Ramos (cell line): ENCODE measurements at regions not wholly inside any gene's neighbourhood (a gene's known extent, or its start where the extent isn't known, plus 50 kb on each side); places are given as distances from the start of the nearest gene placed in this dataset.

Source experiments
- in situ Hi-C: fragments of 300-500 bp; cut with MboI; formaldehyde crosslinking; loops from one replicate; pipeline ENCODE4 v1.14.3; 2022; ENCODE audit warnings: low sequenced_read_pairs; ENCODE audit not compliant: unreplicated experiment

DNA sequence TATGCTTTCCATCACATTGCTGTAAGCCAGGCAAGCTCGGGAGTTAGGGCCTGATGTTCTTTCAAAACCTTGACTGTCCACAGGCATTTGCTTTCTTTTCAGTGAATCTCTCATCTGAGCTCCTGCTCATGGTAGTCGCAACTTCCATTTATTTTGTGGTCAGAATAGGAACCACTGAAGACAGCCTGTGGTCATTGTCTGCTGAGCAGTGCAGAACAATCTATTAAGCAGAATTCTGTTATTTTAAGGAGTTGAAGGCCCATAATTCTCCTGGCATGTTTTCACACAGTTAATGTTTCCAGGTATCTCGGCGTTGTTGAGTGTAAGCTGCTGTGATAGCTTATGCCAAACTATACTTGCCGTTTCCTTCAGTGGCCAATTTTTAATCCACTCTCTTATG, 491.1 kb upstream of the AKR1E2 start:
- in situ Hi-C loops = no loop called here

DNA sequence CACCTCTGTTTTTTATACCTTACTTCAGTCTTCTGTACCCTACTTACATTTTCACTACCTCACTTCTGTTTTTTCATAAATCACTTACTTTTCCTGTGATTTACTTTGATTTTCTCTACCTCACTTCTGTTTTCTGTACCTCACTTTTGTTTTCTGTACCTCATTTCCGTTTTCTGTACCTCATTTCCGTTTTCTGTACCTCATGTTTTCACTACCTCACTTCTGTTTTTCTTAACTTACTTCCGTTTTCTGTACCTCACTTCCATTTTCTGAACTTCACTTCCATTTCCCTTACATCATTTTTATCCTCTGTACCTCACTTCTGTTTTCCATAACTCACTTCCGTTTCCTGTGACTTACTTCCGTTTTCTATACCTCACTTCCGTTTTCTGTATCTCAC, 492.0 kb upstream of the AKR1E2 start:
- in situ Hi-C loops = no loop called here

DNA sequence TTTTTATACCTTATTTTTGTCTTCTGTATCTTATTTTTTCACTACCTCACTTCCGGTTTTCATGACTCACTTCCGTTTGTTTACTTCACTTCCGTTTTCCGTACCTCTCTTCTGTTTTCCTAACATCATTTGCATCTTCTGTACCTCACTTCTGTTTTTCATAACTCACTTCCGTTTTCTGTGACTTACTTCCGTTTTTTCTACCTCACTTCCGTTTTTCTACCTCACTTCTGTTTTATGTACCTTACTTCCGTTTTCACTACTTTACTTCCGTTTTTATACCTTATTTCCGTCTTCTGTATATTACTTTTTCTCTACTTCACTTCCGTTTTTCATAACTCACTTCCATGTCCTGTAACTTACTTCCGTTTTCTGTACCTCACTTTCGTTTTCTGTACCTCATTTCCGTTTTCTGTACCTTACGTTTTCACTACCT, 492.5 kb upstream of the AKR1E2 start:
- in situ Hi-C loops = no loop called here

DNA sequence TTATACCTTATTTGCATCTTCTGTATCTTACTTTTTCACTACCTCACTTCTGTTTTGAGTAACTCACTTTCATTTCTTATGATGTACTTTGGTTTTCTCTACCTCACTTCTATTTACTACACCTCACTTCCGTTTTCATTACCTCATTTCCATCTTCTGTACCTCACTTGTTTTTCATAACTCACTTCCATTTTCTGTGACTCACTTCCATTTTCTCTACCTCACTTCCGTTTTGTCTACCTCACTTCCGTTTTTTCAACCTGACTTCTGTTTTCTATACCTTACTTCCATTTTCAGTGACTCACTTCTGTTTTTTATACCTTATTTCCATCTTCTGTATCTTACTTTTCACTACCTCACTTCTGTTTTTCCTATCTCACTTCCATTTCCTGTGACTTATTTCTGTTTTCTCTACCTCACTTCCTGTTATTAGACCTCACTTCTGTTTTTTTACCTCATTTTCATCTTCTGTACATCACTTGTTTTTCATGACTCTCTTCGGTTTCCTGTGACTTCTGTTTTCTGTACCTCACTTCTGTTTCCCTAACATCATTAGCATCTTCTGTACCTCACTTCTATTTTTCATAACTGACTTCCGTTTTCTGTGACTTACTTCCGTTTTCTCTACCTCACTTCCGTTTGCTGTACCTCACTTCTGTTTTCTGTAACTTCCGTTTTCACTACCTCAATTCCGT, 493.1 kb upstream of the AKR1E2 start:
- in situ Hi-C loops = no loop called here

DNA sequence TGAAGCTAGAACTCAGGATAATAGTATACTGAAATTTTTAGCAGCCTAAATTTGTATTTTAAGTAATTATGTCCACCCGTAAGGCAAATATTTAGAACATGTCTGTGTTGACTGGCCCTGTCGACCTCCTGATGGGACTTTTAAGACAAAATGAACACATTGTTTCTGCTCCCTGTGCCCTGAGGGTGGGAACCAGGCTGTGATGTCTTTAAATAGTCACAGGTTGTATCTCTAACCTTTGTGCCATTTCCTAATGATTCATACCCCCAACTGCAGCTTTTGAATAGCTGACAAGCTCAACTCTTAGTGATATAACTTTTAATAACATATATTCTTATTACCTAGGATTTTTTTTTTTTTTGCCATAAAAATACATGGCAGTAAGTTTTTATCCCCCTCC, 494.9 kb upstream of the AKR1E2 start:
- in situ Hi-C loops = no loop called here

DNA sequence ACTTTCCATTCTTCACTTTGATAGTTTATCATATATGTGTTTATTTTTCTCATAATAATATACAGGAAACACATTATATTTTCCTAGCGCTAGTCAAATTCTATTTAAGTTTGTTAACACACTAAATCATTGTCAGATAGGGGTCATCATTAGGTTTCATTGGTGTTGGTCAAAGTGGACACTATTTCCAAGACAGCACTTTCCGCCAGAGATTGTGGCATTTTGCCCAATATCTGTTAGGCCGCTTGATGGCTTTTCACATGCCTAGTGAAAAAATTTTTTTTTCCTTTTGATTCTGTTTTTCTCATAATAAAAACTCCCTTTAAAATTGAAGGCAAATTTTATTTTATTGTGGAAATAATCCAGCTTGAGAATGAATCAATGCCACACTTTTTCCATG, 495.4 kb upstream of the AKR1E2 start:
- in situ Hi-C loops = no loop called here

DNA sequence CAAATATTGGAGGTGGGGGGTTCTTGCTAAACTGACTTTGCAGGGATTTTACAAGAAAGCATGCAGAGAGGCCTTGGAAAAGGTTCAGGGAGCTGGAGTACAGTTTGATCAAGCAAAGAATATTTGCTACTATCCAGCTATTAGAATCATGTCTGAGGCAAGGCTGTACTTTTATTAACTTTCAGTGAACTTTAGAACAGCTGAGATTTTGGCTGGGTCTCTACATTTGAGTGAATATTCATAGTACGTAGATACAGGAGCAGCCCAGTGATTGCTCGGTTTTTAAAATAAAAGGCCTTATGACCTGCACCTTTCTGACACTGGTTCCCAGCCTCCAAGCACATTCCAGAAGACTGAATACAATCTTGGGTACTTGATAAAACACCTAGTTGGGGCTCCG, 496.8 kb upstream of the AKR1E2 start:
- in situ Hi-C loops = no loop called here

DNA sequence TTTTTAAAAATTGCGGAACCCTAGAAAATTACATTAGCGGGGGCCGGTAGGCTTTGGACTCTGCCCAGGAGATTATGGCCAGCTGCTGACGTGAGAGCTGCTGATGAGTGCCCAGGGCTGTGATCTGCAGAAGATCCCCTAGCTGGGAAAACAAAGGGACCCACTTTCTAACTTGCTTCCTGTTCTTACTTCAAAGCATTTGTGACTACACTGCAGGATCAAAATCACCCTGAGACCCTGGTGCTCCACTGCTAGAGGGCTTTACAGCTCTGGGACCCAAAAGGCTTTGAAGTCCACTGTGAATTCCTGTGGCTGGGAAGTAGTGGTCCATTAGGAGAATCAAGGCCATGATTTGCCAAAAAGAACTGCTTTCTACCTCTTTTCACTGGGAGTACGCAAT, 499.4 kb upstream of the AKR1E2 start:
- in situ Hi-C loops = no loop called here

DNA sequence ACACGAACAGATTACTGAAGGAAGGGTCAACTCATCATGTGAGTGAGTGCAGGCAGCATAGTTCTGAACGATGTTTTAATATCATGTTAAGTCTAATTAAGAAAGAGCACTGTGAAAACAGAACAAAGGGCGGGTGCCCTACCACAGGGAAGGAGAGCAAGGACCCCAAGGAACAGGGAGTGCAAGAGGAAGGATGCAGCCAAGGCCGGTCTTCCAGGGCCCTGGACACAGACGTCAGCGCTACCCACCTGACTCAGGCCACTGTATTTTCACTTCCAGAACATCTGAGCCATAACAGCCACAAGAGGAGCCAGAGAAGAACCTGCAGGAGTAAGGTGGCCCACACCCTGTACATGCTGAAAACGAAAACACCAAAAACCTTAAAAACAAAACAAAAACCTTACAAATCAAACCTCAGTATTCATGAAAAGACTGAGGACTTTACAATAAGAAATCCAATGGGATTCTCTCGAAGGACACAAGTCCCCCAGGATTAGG, 506.1 kb upstream of the AKR1E2 start:
- in situ Hi-C loops = no loop called here

DNA sequence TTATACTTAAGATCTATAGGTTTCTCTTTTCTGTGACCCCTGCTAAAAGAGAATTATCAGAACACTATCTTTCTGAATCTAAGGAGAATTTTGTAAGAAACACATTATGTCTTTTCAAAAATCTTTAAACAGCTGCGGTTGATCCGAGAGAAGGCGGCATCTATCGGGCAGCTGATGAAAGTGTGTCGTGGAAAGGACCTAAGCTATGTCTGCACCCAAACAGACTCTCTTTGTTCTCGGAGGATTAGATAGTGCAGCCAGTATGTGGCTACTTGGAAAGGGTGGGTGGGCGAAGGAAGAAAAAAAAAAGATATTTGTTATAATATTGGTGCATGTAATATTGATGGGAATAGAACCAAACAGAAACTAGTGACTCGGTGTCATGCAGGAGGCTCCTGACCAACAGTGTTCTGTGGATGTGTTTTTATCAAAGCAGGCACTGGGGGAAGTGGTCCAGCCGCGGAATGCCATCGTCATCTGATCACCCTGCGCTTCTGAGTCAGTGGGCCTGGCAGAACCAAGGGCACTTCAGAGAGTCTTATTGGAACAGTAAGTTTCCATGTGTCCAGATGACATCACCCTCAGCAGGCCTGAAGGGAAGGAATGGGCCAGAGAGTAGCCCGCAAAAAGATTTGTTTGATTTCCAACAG, 509.7 kb upstream of the AKR1E2 start:
- in situ Hi-C loops = no loop called here

DNA sequence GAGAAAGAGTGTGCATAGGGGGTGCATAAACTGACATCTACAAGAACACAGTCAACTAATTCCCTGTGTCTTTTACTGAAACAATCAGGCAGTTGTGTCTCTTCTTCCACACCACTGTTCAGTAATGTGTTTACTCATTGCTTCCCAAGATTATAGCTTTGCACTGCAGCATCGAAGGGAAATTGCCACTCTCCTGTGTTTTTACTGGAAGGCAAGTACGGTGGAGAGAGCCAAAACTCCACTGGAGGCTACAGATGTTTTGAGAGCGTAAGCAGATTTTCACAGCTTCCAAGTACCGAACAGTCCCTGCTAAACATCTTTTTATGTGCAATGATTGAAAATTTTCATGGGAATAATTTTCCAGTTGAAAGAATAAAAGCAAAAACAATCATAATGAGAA, 510.5 kb upstream of the AKR1E2 start:
- in situ Hi-C loops = no loop called here

DNA sequence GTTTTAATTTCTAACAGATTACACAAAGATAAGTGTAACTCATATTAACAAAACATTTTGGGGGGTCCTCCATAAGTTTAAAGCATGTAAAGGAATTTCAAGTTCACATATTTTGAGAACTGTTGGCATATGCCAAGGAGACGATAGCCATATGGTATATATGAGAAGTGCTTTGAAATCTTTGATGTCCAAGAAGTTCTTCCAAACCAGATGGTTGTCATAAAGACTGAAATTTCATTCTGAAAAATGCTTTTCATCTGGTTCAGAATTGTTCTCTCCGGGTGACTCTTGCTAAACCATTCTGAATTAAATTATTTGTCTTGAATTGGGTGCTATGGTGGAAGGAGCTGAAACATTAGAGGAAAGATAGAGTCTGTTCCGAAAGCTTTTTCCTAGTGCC, 513.0 kb upstream of the AKR1E2 start:
- in situ Hi-C loops = no loop called here

DNA sequence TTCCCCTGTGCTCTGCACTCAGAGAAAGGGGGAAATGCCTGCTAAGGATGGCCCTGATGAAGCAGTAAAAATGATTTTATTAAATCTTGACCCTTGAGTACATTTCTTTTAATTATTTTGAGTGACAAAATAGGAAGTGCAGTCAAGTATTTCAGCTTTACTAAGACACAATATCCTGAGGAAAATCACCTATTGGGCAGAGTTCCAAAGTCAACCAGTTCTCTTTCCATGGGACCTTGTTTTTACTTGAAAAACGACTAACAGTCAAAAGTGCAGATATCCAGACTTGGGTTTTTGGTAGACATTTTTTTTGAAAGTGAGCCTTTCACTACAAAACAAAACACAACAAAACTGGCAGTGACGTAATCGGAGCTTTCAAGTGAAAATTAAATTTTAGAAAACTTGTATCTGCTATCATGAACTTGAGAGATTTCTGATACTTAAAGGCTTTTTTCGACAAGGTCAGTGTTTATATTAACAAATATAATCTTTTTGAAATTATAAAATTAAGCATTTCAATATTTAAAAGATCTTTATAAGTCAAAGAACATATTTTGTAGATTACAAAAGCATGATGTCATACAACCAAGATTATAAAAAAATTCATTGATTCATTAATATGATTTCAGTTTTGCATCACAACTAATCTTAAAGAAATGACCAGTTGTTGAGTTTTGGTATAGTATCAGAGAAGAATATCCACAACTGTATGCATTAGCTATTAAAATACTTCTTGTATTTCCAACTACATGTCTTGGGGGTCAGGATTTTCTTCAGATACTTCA, 513.8 kb upstream of the AKR1E2 start:
- in situ Hi-C loops = no loop called here

DNA sequence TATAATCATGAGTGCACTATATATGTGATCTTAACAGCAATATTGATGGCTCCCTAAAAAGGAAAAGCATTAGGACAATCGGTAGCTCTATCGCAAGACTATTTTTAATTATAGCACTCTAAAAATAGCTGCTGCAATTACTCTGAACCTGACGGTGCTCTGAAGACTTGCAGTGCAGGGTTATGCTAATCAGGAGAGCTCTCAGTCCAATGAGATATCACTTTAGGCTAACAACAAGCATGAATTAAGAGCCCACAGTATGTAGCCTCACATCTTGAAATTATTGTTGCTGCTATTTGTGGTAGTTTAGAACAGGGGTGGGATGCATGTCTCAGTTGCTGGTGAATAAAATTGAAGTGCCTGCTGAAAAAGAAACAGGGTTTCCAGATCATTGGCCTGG, 515.8 kb upstream of the AKR1E2 start:
- in situ Hi-C loops = no loop called here

DNA sequence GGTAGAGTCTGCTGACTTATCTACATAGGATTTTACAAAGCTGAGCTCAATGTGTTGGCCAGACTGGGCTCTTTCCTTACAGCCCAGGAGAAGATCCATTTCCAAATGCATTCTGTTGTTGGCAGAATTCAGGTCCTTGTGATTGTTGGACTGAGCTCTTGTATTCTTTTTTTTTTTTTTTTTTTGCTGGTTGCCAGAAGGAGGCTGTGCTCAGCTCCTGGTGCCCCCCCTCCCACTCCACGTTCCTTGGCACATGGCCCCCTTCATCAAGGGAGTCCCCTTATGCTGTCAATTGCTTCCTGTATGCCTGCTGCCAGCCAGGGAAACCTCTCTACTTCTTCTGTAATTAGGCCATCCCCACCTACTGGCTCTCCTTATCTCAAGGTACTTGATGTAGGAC, 518.1 kb upstream of the AKR1E2 start:
- in situ Hi-C loops = no loop called here

DNA sequence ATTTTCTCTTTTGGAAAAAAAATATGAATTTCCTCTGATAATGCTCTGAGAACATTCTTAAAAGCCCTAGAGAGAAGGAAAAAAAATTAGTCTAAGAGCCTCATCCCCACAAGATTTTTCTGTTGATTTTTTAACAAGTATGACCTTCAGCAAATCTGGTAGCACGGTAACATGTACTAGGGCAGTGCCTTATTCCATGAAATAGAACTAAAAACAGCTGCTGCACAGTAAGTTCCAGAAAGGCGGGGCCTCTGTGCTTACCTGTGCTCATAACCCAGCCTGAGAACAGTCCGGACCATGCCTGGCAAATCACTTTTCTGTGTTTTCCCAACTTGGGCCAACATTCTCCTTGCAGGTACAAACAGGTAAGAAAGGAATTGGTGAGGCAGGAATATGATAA, 519.1 kb upstream of the AKR1E2 start:
- in situ Hi-C loops = no loop called here

DNA sequence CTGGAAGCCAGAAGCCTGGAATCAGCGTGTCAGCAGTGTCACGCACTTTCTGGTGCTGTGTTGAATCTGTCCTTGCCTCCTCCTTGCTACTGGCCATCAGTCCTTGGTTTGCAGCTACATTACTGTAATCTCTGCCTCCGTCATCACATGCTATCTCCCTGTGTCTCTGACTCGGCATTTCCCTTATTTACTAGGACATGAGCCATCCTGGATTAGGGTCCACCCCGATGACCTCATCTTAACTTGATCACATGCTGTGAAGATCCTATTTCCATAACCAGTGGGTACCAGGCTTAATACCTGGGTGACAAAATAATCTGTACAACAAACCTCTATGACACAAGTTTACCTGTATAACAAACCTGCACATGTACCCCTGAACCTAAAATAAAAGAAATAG, 518.0 kb upstream of the KLF6 start:
- in situ Hi-C loops = no loop called here

DNA sequence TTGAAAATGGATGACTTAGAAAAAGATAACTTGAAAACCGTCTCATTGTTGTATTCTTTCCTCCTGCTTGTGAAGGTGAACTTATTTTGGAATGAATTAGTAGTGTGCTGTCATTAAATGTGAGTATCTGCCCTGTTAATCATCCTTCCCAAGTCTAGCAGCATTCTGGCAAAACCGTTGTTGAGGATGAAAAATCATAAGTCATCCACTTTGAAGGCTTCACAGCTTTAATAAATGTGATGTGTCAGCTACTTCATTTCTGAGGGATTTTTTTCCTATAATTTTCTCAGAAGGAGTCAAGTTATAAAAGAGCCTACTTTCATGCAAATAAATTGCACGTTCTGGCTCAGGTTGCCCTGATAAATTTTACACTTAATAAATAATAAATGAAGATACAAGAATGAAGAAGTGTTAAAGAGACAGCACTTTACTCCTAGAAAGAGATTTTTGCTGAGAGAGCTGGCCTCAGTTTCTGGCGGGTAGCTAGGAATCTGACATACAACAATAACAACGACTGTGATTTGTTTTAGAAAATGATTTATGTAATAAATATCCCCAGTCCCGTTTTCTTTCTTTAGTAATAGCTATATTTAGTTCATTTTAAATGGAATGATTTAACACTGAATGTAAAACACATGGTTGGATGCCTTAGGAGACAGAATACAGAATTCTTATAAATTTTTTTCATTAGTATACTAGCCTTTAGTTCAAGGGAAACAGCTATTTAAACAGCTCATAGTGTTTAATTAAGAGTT, 516.5 kb upstream of the KLF6 start:
- in situ Hi-C loops = no loop called here

DNA sequence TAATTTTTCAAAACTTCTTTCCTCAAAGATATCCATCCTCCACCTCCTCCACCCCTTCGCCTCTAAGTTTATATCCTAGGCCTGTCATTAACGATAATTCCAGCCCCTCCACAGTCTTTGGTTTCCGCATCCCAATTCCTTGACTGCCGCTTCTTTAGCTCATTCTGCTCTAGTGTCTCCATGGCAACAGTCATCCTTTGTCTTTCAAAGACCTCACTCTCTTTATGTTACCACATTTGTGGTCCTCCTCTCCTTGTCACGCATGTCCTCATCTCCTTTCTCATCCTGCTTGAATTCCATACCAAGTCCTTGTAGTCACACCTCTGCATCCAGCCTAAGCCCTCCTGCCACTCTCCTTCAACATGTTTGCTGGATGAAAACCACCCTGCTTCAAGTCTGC, 511.2 kb upstream of the KLF6 start:
- in situ Hi-C loops = no loop called here

DNA sequence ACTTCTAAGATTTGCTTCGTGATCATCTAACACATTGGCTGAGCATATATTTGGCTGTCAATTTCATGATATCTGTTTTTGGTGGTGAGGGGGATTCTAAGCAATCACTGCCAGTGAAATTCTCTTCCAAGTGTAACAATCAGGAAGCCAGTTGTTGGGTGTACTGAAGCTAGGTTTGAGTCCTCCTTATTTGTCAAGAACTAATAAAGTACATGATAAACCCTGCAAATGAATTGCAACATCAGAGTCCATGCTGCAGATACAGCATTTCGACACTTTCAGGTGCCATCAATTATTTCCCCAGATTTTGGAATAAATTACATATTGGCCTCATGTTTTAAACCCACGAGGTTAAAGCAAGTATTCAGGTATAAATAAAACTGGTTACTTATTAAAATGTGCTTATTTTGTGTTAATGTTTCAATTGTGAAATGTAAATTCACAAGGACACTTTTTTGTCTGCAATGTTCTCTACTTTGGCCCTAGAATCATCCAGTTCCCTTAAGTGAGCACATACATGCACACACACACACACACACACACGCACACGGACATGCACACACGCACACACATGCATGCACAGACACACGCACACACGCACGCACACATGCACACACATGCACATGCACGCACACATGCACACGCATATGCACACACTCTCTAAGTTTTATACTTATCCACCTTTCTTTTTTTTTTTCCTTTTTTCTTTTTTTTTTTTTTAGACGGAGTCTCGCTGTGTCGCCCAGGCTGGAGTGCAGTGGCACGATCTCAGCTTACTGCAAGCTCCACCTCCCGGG, 510.2 kb upstream of the KLF6 start:
- in situ Hi-C loops = no loop called here
